Prostate gland (tissue), 2 donors: ENCODE measurements at regions not wholly inside any gene's neighbourhood (a gene's known extent, or its start where the extent isn't known, plus 50 kb on each side); places are given as distances from the start of the nearest gene placed in this dataset.

Experiments used
- CTCF ChIP-seq, 4 experiments: fragments of 200-600 bp in 2 of 4; fragments of 450-650 bp in 2 of 4; sonication (generic) in 2 of 4; IDR thresholded peaks; 1 replicate in 3 of 4; 2 replicates in 1 of 4; pipeline ENCODE4 v1.5.1; 2016 to 2019; ENCODE audit warnings: antibody characterized with exemption in 4 of 4, mild to moderate bottlenecking in 2 of 4, moderate library complexity in 2 of 4
- POLR2A ChIP-seq: fragments of 450-650 bp; IDR thresholded peaks from one replicate; pipeline ENCODE4 v1.6.1; 2016; ENCODE audit warnings: antibody characterized with exemption, mild to moderate bottlenecking

GRCh38 chr3:53969086-53969485 is 77.4 kb upstream of the SELENOK start:
- no peak for TF ChIP-seq POLR2A
- TF ChIP-seq CTCF (IDR thresholded peaks at IDR 0.05), result no peak
